HG03457 (cell line): ENCODE measurements at regions not wholly inside any gene's neighbourhood (a gene's known extent, or its start where the extent isn't known, plus 50 kb on each side); places are given as distances from the start of the nearest gene placed in this dataset.
"Not testable (repeated sequence)": the region's sequence is repeated elsewhere in the genome, so short reads cannot be mapped to it uniquely, and the experiment has no call there.

Experiments used
- ATAC-seq: cut with Tn5 transposase; IDR thresholded peaks from one replicate; pipeline ENCODE4 v1.9.1; 2021; ENCODE audit warnings: moderate number of reproducible peaks; ENCODE audit not compliant: unreplicated experiment

DNA sequence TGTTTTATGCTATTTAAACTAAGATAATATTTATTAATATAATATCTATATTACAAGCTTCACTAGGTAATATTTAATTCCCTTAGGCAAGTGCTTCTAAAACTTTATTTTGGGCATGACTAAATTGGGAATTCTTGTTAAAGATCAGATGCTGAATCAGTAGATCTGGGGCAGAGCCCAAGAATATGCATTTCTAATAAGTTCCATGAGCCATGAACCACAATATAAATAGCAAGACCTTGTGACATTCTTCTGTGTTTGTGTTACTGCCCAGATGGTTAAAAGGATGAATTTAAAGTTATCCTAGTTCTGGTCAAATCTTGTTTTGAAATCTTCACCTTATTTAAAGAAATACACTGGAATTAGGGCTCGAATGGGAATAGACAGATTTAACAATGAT, 258.4 kb upstream of the CACNA2D1 start:
- ATAC-seq = no peak

DNA sequence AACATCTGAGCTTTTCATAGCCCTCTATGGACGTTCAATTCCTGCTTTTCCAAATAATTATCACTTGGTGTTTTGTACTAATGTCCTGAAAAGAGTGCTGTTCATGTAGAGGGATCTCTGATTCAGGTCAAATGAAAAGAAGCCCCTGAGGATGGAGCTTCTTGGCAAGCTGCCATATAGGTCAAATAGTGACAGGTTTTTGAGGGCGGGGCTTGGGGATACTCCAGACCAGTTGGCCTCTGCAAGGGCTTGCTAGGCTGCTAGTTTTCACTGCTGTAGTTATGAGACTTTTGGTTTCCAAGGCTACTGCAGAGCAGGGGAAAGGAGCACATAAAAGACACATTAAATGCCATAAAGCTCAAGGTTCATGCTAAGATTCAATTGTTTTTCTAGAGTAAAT, 257.2 kb upstream of the CACNA2D1 start:
- no peak for ATAC-seq

DNA sequence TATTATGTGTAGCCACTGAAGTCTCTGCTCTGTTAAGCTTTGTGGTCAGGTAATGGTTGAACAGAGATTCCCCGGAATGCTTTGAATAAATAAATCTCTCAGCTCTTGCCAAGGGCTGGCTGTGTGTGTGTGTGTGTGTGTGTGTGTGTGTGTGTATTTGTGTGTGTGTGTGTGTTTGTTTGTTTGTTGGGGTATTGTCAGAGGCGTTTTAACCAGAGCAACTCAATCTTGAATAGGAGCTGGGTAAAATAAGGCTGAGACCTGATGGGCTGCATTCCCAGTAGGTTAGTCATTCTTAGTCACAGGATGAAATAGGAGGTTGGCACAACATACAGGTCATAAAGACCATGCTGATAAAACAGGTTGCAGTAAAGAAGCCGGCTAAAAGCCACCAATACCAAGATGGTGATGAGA, 256.2 kb upstream of the CACNA2D1 start:
- no peak for ATAC-seq

DNA sequence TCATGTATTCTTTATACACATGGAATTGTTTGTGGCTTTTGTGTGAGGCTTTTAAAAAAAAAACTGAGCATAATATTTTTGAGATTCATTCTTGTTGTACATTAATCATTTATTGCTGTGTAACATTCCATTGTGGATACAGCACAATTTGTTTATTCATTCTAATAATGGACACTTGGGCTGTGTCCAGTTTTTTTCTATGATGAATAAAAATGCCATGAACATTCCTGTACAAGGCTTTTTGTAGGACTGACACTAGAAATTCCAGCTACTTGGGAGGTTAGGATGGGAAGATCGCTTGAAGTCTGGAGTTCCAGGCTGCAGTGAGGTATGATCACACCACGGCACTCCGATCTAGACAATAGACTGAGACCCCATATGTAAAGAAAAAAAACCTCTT, 254.3 kb upstream of the CACNA2D1 start:
- no peak for ATAC-seq

DNA sequence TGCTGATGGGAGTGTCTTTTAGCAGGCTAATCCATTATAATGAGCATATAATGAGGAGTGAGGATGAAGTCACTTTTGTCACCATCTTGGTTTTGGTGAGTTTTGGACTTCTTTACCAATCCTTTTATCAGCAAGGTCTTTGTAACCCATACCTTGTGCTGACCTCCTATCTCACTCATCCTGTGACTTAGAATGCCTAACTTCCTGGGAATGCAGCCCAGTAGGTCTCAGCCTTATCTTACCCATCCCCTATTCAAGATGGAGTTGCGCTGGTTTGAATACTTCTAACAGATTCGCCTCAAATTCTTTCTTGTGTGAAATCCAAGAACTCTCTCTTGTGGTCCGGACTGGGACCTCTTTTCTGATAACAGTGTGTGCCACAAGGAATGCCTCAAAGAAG, 253.1 kb upstream of the CACNA2D1 start:
- ATAC-seq = no peak

DNA sequence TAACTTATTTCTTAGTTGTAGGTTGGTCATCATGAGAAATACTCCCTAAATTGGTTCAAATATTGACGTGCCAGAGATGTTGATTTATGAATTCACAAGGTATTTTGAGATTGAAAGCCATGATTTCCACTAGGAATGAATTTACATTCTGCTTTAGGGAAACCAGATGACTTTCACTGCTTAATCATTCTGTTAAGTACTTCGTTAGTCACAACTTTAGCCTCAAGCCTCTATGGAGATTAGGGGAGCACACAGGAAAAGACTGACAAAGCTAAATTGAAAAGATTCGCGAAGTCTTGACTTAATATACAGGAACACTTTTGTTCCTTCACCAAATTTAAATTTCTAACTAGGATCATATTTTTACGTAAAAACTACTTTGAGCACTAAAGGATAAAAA, 250.4 kb upstream of the CACNA2D1 start:
- no peak for ATAC-seq

DNA sequence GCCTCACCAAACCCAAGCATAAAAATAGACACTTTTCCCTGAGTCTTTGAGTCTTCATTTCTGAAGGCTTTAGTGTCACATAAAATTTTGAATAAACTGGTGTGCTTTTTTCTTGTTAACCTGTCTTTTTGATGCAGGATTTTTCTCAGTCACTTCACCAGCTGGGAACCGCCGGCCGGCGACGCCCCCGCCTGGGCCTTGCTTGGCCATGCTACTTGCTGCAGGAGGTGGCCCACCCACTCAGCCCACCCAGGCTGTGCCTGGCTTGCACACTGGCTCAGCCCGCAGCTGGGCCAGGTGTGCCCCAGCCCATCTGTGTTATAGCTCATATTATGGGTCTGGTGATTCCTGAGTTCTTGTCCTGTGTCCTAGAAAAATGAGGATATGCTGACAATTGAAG, 247.4 kb upstream of the CACNA2D1 start:
- ATAC-seq = no peak

DNA sequence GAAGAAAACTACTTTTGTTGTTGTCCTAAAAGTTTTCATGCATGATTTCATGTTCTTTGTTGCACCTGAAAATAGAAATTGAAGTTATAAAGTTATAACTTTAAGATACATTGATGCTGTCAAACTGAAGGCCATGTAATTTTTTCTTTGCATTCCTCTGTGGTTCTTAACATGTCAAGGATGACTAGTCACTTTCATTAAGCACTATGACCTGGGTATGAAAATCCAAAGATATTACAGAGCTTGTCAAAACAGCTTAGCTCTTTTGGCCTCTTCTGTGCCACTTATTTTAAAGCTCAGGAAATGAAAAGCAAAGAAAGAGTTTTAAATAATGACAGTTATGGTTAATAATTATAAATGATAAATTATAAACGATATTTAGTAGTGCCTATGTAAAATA, 241.6 kb upstream of the CACNA2D1 start:
- ATAC-seq = no peak

DNA sequence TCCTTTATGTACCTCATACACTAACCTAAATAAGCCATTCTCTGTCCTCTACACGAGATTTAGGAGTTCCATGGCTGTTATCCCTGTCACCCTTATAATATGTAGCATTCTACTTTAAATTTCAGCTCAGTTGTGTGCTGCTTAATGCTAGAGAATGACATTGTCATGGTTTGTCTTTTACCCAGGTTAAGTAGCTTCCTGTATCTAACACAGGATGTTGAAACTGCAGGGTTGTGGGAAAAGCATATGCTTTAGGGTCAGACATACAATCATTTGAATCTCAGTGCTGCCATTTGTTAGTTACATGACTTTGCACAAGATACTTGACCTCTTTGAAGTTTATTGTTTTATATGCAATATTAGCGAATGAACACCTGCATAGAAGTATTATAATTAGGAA, 235.1 kb upstream of the CACNA2D1 start:
- ATAC-seq = no peak

DNA sequence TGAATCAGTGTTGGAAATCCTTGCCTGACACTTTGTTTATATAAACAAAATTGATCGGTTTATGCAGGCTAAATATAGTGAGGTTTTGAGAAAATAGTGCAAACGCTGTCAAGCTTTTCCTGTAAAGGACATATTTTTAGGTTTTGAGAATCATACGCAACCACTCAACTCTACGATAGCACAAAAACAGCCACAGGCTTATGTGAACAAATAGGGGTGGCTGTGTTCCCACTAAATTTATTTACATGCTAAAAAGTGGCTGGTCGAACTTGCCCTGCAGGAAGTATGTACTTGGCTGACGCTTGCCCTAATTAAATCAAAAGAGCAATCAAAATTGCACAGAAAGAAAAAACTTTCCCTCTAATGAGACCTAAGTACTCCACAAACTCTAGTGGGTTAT, 234.7 kb upstream of the CACNA2D1 start:
- no peak for ATAC-seq

DNA sequence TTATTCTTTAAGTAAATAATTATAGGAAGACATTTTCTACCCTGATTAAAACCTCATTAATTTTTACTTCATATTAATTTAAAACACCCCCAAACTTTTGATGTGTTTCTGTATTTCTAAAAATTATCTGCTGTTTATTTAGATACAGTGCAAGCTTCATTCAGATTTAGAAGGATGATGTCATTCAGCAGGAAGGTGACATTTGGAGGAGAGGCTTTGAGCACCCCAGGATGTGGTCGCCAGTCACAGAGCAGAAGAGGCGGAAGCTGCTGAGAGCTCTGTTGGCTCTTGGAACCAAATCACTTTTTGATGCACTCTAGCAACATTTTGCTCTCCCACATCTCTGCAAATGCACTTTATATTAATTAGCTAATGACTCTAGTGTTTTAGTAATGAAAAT, 233.9 kb upstream of the CACNA2D1 start:
- ATAC-seq = no peak

DNA sequence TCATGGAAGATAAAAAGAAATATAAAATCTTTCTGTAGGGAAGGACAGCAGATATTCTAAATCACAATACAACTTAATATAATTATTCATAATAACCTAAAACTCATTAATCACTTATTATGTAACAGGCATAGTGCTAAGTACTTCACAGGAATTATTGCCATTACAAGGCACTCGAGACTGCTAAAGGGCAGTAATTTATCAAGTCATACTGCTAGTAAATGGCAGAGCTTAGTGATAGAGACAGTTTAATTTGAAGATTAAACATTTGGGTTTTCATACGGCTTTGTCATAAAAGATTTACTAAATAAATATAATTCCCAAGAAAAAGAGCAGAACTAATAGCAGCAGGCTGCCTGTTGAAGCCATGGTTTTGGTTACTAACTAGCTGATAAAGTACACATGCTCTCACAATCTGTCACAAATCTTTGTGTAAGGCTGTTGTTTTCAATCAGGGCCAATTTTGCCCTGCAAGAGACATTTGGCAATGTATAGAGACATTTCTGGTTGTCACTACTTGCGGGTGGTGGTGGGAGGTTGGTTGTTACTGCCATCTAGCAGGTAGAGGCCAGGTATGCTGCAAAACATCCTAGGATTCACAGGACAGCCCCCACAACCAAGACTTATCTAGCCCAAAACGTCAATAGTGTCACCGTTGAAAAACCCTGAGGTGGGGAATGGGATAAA, 233.3 kb upstream of the CACNA2D1 start:
- no peak for ATAC-seq

DNA sequence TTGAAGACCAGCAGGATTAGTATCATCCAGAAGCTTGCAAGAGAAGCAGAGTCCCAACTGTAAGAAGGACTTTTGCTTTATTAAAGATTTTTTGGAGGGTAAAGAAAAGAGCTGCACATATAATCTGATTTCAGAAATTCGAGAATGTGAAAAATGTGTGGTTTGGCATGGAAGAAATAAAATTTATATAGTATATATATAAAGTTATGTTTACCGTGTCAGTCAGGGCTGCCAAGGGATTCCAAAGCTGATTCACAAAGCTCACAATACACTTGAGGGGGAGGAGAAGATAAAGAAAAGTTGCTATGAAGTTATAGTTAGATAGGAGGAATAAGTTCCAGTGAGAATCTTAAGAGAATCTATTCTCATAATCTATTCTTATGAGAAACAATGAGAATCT, 231.8 kb upstream of the CACNA2D1 start:
- no peak for ATAC-seq

DNA sequence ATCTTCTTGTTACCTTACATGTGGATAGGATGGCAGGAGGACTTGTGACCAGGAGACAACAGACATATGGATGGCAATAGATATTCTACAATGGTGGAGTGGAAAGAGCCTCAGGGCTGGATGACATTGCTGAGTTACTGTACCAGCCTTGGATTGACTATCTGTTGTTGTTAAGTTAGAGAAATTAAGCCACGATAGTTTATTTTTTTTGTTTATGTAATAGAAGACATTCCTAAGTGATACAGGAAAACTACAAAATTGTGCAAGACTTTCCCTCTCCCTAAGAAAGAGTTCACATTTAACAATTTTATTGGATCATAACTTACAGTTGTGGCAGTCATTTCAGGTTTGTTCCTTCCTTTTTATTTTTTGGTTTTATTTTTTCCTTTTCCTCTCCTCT, 230.7 kb upstream of the CACNA2D1 start:
- no peak for ATAC-seq

DNA sequence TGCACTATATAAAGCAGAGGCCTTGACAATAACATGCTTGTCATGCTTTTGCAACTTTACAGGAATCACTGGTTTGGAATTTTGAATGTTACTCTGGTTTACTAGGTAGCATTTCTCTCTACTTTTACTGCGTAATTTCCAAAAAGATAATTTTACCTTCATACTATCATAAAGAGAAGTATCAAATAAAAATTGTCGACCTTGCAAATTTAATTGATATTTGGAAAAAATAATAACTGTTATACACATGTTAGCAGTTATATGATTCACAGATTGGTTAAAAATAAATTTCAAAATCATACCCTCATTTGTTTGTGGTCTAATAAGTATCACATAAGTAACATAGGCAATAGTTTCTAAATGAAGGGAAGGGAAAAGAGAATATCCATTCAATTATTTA, 228.5 kb upstream of the CACNA2D1 start:
- ATAC-seq = no peak

DNA sequence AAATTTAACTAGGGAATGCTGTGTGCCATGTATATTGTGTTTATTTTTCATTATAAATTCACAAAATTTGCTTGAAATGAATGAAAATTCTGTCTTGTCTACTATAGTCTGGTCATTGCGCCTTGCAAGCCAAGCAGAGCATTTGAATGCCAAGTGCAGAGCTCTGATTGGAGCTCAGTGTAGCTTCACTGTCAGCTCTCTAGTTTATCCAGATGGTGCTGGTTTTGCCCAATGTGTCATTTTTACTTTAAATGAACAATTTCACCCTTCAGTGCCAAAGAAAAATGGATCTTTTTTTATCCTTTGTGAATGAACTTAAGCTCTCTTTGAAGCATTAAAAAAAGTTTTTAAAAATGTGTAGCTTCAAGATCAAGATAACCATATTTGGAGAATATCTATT, 225.6 kb upstream of the CACNA2D1 start:
- ATAC-seq = no peak

DNA sequence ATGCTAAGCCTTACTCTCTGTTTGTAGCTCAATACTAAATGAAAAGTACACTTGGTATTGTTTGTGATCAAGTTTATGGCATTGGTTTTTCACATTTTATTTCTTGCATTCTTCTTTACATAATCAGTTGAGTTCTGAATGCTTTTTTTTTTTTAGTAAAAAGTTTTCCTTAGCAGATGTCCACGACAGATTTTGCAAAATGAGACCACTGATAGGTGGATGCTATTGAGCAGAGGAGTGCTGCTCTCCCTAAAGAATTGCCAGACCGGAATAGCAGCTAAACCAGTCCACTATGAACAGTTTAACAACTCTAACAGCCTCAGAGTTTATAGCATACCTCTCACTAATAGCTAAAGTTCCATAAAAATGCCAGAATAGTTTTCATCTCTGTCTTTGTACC, 225.1 kb upstream of the CACNA2D1 start:
- ATAC-seq = no peak

DNA sequence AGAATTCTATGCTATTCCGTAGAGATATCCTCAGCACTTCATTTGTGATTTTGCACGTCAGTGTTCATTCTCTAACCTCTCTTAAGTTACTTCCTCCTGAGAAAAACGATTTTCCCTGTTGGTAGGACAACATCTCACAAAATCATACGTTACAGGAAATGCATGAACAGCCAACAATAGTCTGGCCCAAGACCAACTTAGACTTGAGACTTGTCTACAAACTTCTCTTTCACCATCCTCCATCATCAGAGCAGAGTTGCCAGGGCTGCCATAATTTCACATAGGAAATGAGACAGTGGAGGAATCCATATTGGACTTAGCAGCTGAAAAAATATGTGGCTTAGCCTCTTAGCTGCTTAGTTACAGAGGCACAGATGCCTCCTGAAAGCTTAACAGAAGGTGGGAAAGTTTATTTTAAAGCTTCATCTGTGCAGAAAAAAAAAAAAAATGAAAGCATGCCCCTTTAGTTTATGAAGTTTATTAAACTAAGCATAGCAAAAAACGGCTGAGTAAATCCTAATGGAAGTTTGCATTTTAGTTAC, 222.5 kb upstream of the CACNA2D1 start:
- ATAC-seq = no peak

DNA sequence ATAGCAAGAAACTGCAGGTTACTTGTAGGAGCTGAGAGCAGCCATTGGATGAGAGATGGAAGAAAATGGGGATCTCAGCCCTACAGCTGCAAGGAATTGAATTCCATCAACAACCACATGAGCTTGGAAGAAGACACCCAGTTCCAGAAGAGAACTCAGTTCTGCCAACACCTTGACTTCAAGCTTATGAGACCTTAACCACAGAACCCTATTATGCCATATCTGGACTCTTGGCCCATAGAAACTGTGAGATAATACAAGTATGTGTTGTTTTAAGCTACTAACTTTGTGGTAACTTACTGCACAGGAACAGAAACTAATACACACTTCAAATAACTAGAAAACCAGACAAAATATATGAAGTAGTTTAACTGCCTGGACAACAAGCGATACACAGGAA, 212.4 kb upstream of the CACNA2D1 start:
- no peak for ATAC-seq

DNA sequence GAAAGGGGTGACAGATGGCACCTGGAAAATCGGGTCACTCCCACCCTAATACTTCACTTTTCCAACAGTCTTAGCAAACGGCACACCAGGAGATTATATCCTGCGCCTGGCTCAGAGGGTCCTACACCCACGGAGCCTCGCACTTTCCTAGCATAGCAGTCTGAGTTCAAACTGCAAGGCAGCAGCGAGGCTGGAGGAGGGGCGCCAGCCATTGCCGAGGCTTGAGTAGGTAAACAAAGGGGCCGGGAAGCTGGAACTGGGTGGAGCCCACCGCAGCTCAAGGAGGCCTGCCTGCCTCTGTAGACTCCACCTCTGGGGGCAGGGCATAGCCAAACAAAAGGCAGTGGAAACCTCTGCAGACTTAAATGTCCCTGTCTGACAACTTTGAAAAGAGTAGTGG, 206.5 kb upstream of the CACNA2D1 start:
- ATAC-seq = not testable (repeated sequence)

DNA sequence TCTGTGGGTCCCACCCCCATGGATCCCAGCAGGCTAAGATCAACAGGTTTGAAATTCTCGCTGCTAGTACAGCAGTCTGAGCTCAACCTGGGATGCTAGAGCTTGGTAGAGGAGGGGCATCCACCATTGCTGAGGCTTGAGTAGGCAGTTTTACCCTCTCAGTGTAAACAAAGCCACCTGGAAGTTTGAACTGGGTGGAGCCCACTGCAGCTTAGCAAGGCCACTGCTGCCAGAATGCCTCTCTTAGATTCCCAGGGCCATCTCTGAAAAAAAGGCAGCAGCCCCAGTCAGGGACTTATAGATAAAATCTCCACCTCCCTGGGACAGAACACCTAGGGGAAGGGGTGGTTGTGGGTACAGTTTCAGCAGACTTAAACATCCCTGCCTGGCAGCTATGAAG, 190.0 kb upstream of the CACNA2D1 start:
- no peak for ATAC-seq

DNA sequence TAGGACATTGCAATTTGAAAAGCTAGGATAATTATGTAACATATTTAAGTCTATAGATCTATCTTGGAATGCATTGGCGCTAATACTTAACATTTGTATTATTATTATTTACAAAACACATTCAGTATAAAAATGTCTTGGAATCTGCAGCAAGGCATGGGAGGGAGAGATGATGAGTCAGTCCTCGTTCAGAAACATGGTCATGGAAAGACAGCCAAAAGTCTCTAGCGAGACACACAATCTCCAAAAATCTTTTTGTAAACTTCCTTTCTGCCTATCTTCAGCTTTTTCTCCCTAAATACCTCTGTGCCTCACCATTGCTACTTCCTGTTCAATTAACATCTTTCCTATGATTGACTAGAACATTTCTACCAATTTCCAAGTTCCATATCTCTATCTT, 188.4 kb upstream of the CACNA2D1 start:
- no peak for ATAC-seq

DNA sequence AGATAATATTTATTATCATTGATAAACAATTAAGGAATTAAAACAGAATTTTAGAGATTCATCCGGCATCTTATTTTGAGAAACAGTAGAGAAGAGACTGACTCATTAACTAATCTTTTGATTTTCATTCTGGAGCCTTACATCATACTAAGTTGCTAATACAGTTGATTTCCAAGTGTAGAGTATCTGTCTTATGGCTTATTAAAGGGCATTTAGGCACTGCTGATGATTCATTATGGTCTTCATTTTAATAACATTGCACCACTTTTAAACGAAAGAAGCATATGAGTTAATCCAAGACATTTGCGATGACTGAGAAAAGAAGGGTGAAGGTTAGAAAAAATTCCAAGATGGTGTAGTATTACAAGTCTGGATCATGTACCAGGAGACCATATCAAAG, 186.0 kb upstream of the CACNA2D1 start:
- no peak for ATAC-seq
